HG02798 (cell line): ENCODE measurements at regions not wholly inside any gene's neighbourhood (a gene's known extent, or its start where the extent isn't known, plus 50 kb on each side); places are given as distances from the start of the nearest gene placed in this dataset.

Experiments used
- ATAC-seq: cut with Tn5 transposase; IDR thresholded peaks from one replicate; pipeline ENCODE4 v1.9.1; 2021; ENCODE audit warnings: mild to moderate bottlenecking; ENCODE audit not compliant: unreplicated experiment, poor library complexity

- no peak for ATAC-seq
Measured at GRCh38 chr20:50284811-50285375, 94.3 kb downstream of the CEBPB start.

GRCh38 chr20:50285376-50286173, 94.9 kb downstream of the CEBPB start:
- no peak for ATAC-seq

- ATAC-seq = no peak
Measured at GRCh38 chr20:50286174-50286511, 95.5 kb downstream of the CEBPB start.

GRCh38 chr20:50286609-50287008, 96.0 kb downstream of the CEBPB start:
- ATAC-seq = no peak

- no peak for ATAC-seq
Measured at GRCh38 chr20:50287512-50287911, 96.9 kb downstream of the CEBPB start.

- ATAC-seq = no peak
Measured at GRCh38 chr20:50288128-50288623, 97.5 kb downstream of the CEBPB start.

- no peak for ATAC-seq
Measured at GRCh38 chr20:50289581-50289980, 99.0 kb downstream of the CEBPB start.

GRCh38 chr20:50290112-50290511, 99.5 kb downstream of the CEBPB start:
- no peak for ATAC-seq

GRCh38 chr20:50290808-50291207, 100.2 kb downstream of the CEBPB start:
- no peak for ATAC-seq

GRCh38 chr20:50291254-50292078, 100.8 kb downstream of the CEBPB start:
- no peak for ATAC-seq

- ATAC-seq = no peak
Measured at GRCh38 chr20:50292079-50292590, 101.5 kb downstream of the CEBPB start.

- ATAC-seq = no peak
Measured at GRCh38 chr20:50292591-50293283, 102.1 kb downstream of the CEBPB start.

GRCh38 chr20:50293284-50294139, 102.9 kb downstream of the CEBPB start:
- ATAC-seq = no peak

- no peak for ATAC-seq
Measured at GRCh38 chr20:50294164-50295088, 103.8 kb downstream of the CEBPB start.

GRCh38 chr20:50295345-50295744, 104.7 kb downstream of the CEBPB start:
- ATAC-seq = no peak

- ATAC-seq = no peak
Measured at GRCh38 chr20:50295762-50296449, 105.3 kb downstream of the CEBPB start.

GRCh38 chr20:50296450-50297375, 106.1 kb downstream of the CEBPB start:
- no peak for ATAC-seq
